ACC112 (cell line): ENCODE measurements at regions not wholly inside any gene's neighbourhood (a gene's known extent, or its start where the extent isn't known, plus 50 kb on each side); places are given as distances from the start of the nearest gene placed in this dataset.

Source experiments
- H2AFZ ChIP-seq: fragments of 200-600 bp; sonication (generic); one replicate; pipeline ENCODE4 v1.6.0; 2017; ENCODE audit warnings: antibody characterized with exemption, low read length; ENCODE audit not compliant: unreplicated experiment
- H3K27ac ChIP-seq: fragments of 200-600 bp; sonication (generic); 2 replicates; pipeline ENCODE4 v1.5.1; 2014; ENCODE audit warnings: low read depth, mild to moderate bottlenecking, antibody characterized with exemption, low read length, moderate library complexity
- H3K27me3 ChIP-seq: fragments of 200-600 bp; sonication (generic); 2 replicates; pipeline ENCODE4 v1.6.1; 2014; ENCODE audit warnings: mild to moderate bottlenecking, antibody characterized with exemption, low read length, moderate library complexity, mixed read lengths; ENCODE audit not compliant: insufficient read depth
- H3K36me3 ChIP-seq: fragments of 200-600 bp; sonication (generic); 2 replicates; pipeline ENCODE4 v1.6.1; 2016; ENCODE audit warnings: mild to moderate bottlenecking, antibody characterized with exemption, low read length, moderate library complexity, mixed read lengths; ENCODE audit not compliant: insufficient read depth
- H3K4me1 ChIP-seq: fragments of 200-600 bp; sonication (generic); one replicate; pipeline ENCODE4 v1.6.1; 2016; ENCODE audit warnings: low read length, mixed read lengths; ENCODE audit not compliant: insufficient read depth, unreplicated experiment, control insufficient read depth
- H3K4me3 ChIP-seq: fragments of 200-600 bp; sonication (generic); 2 replicates; pipeline ENCODE4 v1.5.1; 2014; ENCODE audit warnings: mild to moderate bottlenecking, low read depth, low read length
- H3K79me2 ChIP-seq: fragments of 200-600 bp; sonication (generic); one replicate; pipeline ENCODE4 v1.6.0; 2016; ENCODE audit warnings: low read length; ENCODE audit not compliant: control insufficient read depth, unreplicated experiment, insufficient read depth

- H3K79me2 ChIP-seq = no peaks in the 10 kb centered on the region
- H3K27me3 ChIP-seq = peaks cover 30% of the 10 kb centered on the region
- H3K4me3 ChIP-seq = no peak overlapping the region
- H3K4me1 ChIP-seq = peaks cover 8% of the 10 kb centered on the region
- H3K36me3 ChIP-seq = no peaks in the 10 kb centered on the region
- H3K27ac ChIP-seq = no peak overlapping the region
- no peak overlapping the region for H2AFZ ChIP-seq
Measured at GRCh38 chr7:45244981-45245380, 87.4 kb downstream of the RAMP3 start.

GRCh38 chr7:45246339-45246738 is 88.7 kb downstream of the RAMP3 start:
- no peak overlapping the region for H3K4me3 ChIP-seq
- H2AFZ ChIP-seq = no peak overlapping the region
- no peak overlapping the region for H3K27ac ChIP-seq
- H3K79me2 ChIP-seq = no peaks in the 10 kb centered on the region
- no peaks in the 10 kb centered on the region for H3K36me3 ChIP-seq
- peaks cover 30% of the 10 kb centered on the region for H3K27me3 ChIP-seq
- no peaks in the 10 kb centered on the region for H3K4me1 ChIP-seq

GRCh38 chr7:45252248-45252647 is 94.7 kb downstream of the RAMP3 start:
- Histone ChIP-seq H3K36me3 (no peaks in the 10 kb centered on the region), H3K4me1 (no peaks in the 10 kb centered on the region), H3K27ac (no peak overlapping the region), H2AFZ (no peak overlapping the region), H3K4me3 (no peak overlapping the region), H3K27me3 (peaks cover 25% of the 10 kb centered on the region), H3K79me2 (no peaks in the 10 kb centered on the region)

- no peaks in the 10 kb centered on the region for H3K36me3 ChIP-seq
- H3K79me2 ChIP-seq = no peaks in the 10 kb centered on the region
- H2AFZ ChIP-seq = no peak overlapping the region
Measured at GRCh38 chr7:45252857-45253256, 95.3 kb downstream of the RAMP3 start.

GRCh38 chr7:45253368-45253767 is 95.8 kb downstream of the RAMP3 start:
- no peaks in the 10 kb centered on the region for H3K79me2 ChIP-seq
- no peak overlapping the region for H3K27ac ChIP-seq
- H3K4me1 ChIP-seq = no peaks in the 10 kb centered on the region
- H3K36me3 ChIP-seq = no peaks in the 10 kb centered on the region
- H2AFZ ChIP-seq = no peak overlapping the region
- H3K27me3 ChIP-seq = peaks cover 20% of the 10 kb centered on the region
- no peak overlapping the region for H3K4me3 ChIP-seq

More at GRCh38 chr7:45252857-45253256, 95.3 kb downstream of the RAMP3 start:
- no peak overlapping the region for H3K27ac ChIP-seq
- peaks cover 23% of the 10 kb centered on the region for H3K27me3 ChIP-seq
- H3K4me1 ChIP-seq = no peaks in the 10 kb centered on the region
- no peak overlapping the region for H3K4me3 ChIP-seq

GRCh38 chr7:45255187-45255586 is 97.6 kb downstream of the RAMP3 start:
- H3K27ac ChIP-seq = no peak overlapping the region
- H2AFZ ChIP-seq = no peak overlapping the region
- no peaks in the 10 kb centered on the region for H3K36me3 ChIP-seq
- H3K79me2 ChIP-seq = no peaks in the 10 kb centered on the region
- H3K4me1 ChIP-seq = no peaks in the 10 kb centered on the region
- H3K27me3 ChIP-seq = peaks cover 20% of the 10 kb centered on the region
- no peak overlapping the region for H3K4me3 ChIP-seq

GRCh38 chr7:45256309-45256708 is 98.7 kb downstream of the RAMP3 start:
- Histone ChIP-seq H3K27ac (no peak overlapping the region), H3K27me3 (peaks cover 20% of the 10 kb centered on the region), H3K4me3 (no peak overlapping the region), H3K36me3 (no peaks in the 10 kb centered on the region), H2AFZ (no peak overlapping the region), H3K4me1 (no peaks in the 10 kb centered on the region), H3K79me2 (no peaks in the 10 kb centered on the region)

- Histone ChIP-seq H3K36me3 (no peaks in the 10 kb centered on the region), H3K79me2 (no peaks in the 10 kb centered on the region), H2AFZ (no peak overlapping the region)
Measured at GRCh38 chr7:45256775-45257174, 99.2 kb downstream of the RAMP3 start.

GRCh38 chr7:45257284-45257683 is 99.7 kb downstream of the RAMP3 start:
- H3K79me2 ChIP-seq = no peaks in the 10 kb centered on the region
- H2AFZ ChIP-seq = no peak overlapping the region
- no peaks in the 10 kb centered on the region for H3K4me1 ChIP-seq
- H3K4me3 ChIP-seq = no peak overlapping the region
- H3K27ac ChIP-seq = no peak overlapping the region
- H3K36me3 ChIP-seq = no peaks in the 10 kb centered on the region
- H3K27me3 ChIP-seq = peaks cover 20% of the 10 kb centered on the region

More at GRCh38 chr7:45256775-45257174, 99.2 kb downstream of the RAMP3 start:
- no peaks in the 10 kb centered on the region for H3K4me1 ChIP-seq
- H3K27ac ChIP-seq = no peak overlapping the region
- peaks cover 20% of the 10 kb centered on the region for H3K27me3 ChIP-seq
- no peak overlapping the region for H3K4me3 ChIP-seq

- Histone ChIP-seq H3K79me2 (no peaks in the 10 kb centered on the region), H2AFZ (no peak overlapping the region), H3K27ac (no peak overlapping the region), H3K36me3 (no peaks in the 10 kb centered on the region), H3K4me1 (no peaks in the 10 kb centered on the region), H3K27me3 (peaks cover 22% of the 10 kb centered on the region), H3K4me3 (no peak overlapping the region)
Measured at GRCh38 chr7:45258533-45259226, 101.1 kb downstream of the RAMP3 start.

- H3K4me1 ChIP-seq = no peaks in the 10 kb centered on the region
- no peak overlapping the region for H3K27ac ChIP-seq
- no peak overlapping the region for H3K4me3 ChIP-seq
- no peaks in the 10 kb centered on the region for H3K79me2 ChIP-seq
- no peaks in the 10 kb centered on the region for H3K36me3 ChIP-seq
- H3K27me3 ChIP-seq = peaks cover 26% of the 10 kb centered on the region
- H2AFZ ChIP-seq = no peak overlapping the region
Measured at GRCh38 chr7:45259227-45259596, 101.6 kb downstream of the RAMP3 start.
